Left ventricle myocardium superior (tissue), 1 donor: ENCODE measurements at regions not wholly inside any gene's neighbourhood (a gene's known extent, or its start where the extent isn't known, plus 50 kb on each side); places are given as distances from the start of the nearest gene placed in this dataset.
"Not testable (repeated sequence)": the region's sequence is repeated elsewhere in the genome, so short reads cannot be mapped to it uniquely, and the experiment has no call there.

Experiments used
- ATAC-seq: fragments of 200-7000 bp; cut with Tn5 transposase; one replicate; pipeline ENCODE4 v1.9.1; 2020; ENCODE audit warnings: mild to moderate bottlenecking, moderate library complexity
- DNase-seq: peaks from one replicate; pipeline ENCODE4 v3.0.0-alpha.2; 2020
- intact Hi-C: fragments of 100-400 bp; cut with micrococcal nuclease; formaldehyde crosslinking; loops from one replicate; pipeline ENCODE4 v1.11.0; 2022
- donor health status: DM: no; HTN: yes; CAD: no; lungs with severe emphysema.

DNA sequence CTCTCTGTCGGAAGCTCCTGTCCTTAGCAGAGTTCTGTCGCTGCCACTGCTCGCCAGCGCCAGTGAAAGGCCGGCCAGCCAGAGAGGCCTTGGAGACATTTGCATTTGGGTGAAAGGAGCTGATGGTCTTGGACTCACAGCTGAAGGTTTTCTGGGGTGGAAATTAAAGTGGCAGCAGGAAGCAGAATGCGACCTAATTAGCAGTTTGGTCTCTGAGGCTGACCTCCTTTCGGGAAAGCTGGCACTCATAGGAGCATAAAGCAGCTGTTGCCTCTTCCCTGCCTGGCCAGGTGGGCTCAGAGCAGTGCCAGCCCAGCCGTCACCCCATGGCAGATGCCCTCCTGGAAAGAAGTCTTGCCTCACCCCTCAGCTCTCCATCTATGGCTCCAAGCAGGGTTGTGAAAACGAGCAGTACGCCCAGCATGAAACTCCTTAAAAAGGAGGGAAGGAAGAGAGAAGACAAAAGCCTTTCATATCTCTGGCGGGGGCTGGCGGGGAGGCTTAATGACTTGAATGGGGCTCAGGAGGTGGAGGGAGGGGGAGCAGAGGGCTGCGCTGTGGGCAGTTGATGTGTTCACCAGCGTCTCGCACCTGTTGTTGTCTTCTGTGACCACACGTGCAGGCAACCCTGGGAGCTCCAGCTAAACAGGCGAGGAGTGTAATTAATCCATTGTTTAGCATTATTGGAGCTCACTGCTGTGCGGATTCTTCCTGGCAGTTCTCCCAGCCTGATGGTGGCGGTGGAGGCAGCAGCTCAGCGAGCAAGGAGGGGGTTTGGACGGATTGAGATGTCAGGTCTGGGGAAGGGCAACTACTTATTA, 264.0 kb downstream of the MID1IP1 start:
- ATAC-seq (no peak), DNase-seq (no peak)
- intact Hi-C loops: no loop called here

DNA sequence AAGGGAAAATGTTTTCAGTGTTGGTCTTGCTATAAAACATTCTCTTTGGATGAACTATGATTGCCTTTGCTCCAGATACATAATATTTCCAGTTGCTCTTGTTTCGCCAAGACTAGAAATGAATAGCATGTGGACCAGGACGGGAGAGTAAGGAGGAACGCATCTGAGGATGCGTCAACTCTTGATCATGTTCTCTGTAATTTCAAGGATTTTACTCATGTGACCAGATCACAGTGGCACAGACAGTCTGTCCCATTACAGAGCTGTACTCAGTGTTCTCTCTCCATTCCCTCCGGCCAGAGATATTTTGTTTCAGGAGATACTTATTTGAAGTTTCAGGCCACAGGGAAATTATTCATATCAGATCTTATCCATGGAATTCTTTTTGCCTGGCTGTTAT, 266.6 kb downstream of the MID1IP1 start:
- no peak for ATAC-seq
- intact Hi-C loops: no loop called here

DNA sequence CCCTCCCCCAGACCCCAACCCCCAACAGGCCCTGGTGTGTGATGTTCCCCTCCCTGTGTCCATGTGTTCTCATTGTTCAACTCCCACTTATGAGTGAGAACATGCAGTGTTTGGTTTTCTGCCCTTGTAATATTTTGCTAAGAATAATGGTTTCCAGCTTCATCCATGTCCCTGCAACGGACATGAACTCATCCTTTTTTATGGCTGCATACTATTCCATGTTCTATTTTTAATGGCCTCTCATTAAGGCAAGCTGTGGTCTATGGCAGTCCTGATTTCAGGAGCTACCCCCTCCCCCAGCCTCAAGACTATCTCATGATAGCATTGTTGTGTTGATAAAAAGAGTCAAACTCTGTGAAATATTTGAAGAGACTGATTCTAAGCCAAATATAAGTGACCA, 267.4 kb downstream of the MID1IP1 start:
- ATAC-seq, intact Hi-C loops, DNase-seq: not testable (repeated sequence)

More for the DNA sequence above, 266.6 kb downstream of the MID1IP1 start:
- DNase-seq: no peak

DNA sequence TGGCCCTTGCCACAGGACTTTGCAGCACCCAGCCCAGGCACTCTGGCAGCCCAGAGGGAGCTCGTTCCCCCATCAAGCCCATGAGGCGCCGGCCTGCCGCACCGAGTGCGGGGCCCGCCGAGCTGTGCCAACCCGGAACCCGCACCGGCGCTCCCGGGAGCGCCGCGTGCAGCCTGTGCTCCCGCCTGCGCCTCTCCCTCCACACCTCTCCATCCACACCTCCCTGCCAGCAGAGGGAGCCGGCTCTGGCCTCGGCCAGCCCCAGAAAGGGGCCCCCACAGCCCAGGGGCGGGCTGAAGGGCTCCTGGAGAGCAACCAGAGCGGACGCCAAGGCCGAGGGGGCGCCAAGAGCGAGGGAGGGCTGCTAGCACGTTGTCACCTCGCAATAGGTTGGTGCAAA, 268.8 kb downstream of the MID1IP1 start:
- intact Hi-C loops: no loop called here
- no peak for DNase-seq
- ATAC-seq: no peak

DNA sequence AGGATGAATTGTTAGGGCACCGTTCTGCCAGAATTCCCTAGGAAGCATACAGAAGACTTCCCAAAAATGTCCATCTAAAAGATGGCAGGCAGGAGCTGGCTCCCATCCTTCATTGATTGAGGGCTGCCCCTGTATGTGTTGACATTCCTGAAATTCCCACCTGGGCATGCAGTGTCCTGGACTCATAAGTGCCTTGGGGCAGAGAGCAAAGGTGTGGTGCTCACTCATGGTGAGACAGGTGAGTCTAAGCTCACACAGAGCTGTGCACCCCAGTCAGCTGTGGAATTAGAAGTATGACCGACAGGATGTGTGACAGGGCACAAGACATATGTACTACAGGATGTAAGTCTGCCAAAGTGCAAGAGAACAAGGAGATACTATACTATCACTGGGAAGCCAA, 271.9 kb downstream of the MID1IP1 start:
- intact Hi-C loops: no loop called here
- ATAC-seq: no peak

DNA sequence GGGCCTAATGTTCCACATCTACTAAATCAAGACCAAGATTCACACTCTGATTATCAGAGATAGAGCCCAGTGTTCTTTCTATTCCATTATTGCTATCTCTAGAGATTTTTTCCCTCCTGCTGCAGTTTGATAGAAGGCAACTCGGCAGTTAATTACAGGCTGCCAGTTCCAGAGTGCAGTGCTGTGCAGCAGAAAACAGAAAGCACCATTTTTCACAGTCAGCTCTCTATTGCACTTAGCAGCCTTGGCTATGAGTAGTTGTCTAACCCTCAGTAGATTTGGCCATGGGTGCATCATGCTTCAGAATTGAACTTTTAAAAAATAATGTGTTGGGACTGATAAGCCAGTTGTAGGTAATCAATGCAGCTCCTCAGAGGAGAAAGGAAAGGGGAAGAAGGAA, 295.3 kb downstream of the MID1IP1 start:
- no peak for DNase-seq
- ATAC-seq: no peak
- intact Hi-C loops: no loop called here

More for the DNA sequence above, 271.9 kb downstream of the MID1IP1 start:
- DNase-seq: no peak

- DNase-seq (no peak), ATAC-seq (no peak)
- intact Hi-C loops: no loop called here
These were observed 303.5 kb downstream of the MID1IP1 start for GRCh38 chrX:39104745-39105144.

DNA sequence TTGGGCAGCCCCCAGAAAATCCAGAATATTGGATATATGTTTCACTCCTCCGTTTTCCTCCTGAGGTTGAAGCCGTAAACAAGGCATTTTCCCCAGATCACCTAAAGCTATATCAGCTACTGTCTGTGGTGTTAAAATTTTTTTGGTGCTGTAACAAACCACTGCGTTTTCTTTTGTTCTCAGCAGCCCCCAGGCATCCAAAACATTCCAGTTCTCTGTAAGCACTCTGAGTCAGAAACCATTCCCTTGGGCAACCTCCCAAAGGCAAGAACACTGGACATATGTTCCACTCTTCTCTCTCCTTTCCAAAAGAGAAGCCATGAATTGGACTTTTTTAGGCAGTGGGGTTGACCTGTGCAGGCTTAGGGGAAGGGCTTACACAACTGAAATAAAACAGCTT, 310.9 kb downstream of the MID1IP1 start:
- intact Hi-C loops: no loop called here
- no peak for ATAC-seq

DNA sequence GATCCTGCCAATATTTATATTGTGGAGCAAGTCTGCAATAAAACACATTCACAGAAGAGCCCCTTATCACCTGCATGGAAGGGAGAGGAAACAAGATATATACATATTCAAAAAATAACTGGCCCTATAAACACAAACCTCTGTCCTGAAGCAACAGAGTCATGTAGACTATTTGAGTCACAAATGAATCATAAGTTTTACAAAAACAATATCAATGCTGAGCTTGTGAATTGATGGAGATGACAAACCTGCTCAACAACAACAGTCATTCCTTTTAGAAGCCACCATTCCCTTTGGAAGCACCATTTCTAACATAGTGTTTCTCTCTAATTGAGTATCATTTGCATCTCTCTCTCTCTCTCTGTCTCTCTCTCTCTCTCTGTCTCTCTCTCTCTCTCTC, 313.9 kb downstream of the MID1IP1 start:
- DNase-seq: no peak
- no peak for ATAC-seq
- intact Hi-C loops: no loop called here

More for the DNA sequence above, 310.9 kb downstream of the MID1IP1 start:
- DNase-seq: no peak

DNA sequence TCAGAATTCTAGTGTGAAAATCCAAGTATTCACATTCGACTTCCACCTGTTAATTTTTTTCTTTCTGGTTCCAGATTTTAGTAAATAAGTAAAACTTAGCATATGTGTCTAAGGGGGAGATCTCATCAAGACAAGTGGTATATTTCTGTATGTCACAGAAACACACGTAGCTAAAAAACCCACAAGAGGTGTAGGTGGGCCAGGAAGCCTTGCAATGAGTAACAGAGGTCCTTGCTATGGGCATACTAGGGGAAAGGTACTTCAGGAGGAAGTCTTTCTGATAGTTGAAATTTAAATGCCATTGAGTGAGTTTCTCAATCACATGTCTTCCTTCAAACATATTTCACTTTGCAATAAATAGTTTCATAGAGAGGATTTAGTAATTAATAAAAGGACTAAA, 315.8 kb downstream of the MID1IP1 start:
- intact Hi-C loops: no loop called here
- no peak for DNase-seq
- ATAC-seq: no peak

GRCh38 chrX:39121903-39122302, 320.6 kb downstream of the MID1IP1 start:
- ATAC-seq (no peak), DNase-seq (no peak)
- intact Hi-C loops: no loop called here

GRCh38 chrX:39125834-39126233, 324.6 kb downstream of the MID1IP1 start:
- ATAC-seq: no peak

DNA sequence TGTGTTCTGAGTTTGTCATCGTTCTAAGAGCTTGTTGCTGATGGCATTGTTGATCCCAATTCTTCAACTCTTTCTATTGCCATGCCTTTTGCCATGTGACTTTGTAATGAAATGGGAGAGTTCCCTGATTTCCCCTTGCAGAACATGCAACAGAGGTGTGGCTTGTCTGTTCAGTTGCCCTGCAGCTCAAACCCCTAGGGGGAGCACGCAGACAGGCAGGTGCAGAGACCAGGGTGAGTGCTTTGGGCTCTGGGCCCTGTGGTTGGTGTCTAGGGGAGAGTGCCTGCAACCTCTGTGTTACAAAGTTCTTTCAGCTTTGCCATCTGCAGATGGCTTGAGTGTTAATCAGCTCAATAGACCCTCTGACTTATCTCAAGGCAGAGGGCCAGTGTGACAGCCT, 332.7 kb downstream of the MID1IP1 start:
- ATAC-seq: peak; percentile 47
- DNase-seq: peak; percentile 43

More at GRCh38 chrX:39125834-39126233, 324.6 kb downstream of the MID1IP1 start:
- intact Hi-C loops: no loop called here
- no peak for DNase-seq

DNA sequence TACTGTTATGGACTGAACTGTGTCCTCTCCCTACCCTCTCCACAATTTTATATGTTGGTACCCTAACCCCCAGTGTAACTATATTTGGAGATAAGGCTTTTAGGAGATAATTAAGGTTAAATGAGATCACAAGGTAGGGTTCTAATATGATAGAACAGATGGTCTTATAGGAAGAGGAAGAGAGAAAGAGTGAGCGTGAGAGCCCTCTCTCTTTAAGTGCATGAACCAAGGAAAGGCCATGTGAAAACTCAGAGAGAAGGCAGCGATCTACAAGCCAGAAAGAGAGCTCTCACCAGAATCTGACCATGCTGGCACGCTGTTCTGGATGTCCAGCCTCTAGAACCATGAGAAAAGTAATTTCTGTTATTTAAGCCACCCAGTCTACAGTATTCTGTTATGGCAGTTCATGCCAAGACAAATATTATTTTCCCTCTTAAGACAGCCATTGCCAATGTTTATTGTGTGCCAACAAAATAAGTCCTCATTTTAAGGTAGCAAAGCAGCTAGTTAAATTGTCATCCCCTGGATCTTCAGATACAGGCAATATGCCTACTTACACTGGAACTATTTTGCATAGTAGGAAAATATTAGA, 336.2 kb downstream of the MID1IP1 start:
- intact Hi-C loops: no loop called here
- no peak for ATAC-seq
- DNase-seq: no peak

More for the DNA sequence above, 332.7 kb downstream of the MID1IP1 start:
- intact Hi-C loops: no loop called here

DNA sequence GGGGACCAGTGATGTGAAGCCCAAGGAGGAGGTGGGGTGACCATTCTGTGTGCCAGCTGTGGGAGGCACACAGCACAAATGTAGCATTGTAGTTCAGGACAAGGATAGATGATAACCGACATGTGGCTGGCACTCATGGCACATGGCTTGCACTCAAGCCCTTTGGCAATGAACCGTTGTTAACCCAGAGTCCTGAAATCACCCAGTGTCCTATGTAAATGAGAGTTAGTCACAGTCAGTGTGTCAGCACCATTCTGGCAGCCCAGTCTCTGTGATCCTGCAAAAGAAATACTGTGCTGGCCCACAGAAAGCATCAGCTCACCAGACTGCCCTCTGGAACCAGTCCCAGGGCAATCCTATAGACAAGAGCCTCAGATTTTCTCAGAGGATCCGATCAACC, 339.3 kb downstream of the MID1IP1 start:
- intact Hi-C loops: no loop called here
- ATAC-seq (peak; percentile 76), DNase-seq (peak; percentile 24)

DNA sequence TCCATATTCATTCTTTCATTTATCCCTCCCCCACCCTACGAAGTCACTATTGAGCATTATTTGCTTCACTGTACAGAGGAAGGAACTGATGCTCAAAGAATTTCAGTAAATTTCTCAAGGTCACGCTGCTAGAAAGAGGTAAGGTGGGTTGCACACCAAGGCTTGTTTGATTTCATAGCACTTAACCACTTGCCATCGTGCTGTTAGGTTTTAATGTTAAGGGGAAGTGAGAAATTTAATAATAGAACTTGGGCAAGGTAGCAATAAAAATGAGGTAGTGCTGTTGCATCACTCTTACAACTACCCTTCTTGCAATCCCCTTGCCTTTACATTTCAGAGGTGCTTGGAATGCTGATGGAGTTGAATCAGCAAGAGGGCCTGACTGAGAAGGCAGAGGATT, 343.1 kb downstream of the MID1IP1 start:
- intact Hi-C loops: no loop called here
- ATAC-seq: no peak
- DNase-seq: no peak

GRCh38 chrX:39144956-39145355, 343.7 kb downstream of the MID1IP1 start:
- intact Hi-C loops: no loop called here
- ATAC-seq: no peak
- no peak for DNase-seq

DNA sequence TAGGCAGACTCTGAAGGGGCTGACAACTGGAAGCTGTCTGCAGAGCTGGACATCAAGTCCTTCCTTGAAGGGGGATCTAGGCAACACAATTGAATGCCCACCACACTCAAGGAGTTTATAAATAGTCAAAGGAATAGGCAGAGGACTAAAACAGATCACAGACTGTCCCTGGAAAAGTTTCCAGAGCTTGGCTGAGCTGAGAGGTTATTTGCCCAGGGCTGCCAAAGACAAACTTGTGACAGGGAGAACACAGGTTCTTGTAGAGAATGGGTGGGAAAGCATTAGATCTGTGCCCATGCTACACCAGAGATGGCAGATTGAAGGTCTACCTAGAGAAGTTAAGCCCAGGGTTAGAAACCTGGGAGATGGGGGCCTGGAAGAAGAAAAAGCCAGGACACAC, 344.6 kb downstream of the MID1IP1 start:
- intact Hi-C loops: no loop called here
- ATAC-seq: peak; percentile 43

DNA sequence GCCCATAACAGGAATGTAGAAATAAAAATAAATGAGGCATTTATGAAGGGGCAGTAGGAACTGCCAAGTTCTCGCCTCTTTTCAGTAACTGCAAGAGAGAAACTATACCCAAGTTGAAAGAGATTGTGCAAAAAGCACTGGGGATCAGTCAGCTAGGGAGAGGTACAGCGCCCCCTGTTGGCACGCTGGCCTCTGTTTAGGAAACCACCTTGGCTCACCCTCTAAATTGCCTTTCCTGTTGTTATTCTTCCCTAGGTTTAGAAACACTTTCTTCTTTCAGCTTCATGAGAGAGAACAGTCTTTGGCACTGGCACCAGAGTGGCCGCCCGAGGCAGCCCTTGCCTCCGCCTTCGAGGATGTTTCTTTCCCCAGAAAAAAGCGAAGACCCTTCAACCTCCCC, 348.5 kb downstream of the MID1IP1 start:
- intact Hi-C loops: no loop called here
- ATAC-seq (peak; percentile 69), DNase-seq (peak; percentile 85)

More for the DNA sequence above, 344.6 kb downstream of the MID1IP1 start:
- no peak for DNase-seq

DNA sequence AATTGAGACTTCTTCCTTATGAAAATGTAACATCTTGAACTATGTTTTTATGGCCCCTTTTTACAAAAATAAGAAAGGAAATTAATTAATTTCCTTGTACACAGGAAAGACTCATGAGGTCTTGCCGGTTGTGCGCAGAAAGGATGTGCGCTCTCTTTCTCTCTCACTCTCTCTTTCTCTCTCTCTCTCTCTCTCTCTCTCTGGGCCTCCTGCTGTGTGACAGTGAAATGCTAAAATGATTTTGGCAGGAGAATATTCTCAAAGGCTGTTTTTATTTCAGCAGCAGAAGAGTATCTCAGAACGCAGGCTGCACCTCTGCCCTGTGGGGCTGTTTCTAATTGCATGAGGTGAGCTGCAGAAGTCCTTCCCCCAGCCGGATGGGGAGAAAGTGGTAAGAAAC, 349.0 kb downstream of the MID1IP1 start:
- ATAC-seq (no peak), DNase-seq (no peak)
- intact Hi-C loops: no loop called here

- DNase-seq (no peak), ATAC-seq (no peak)
- intact Hi-C loops: no loop called here
These were observed 349.4 kb downstream of the MID1IP1 start for GRCh38 chrX:39150621-39151020.
